Kidney (tissue), 13 donors: ENCODE measurements at regions not wholly inside any gene's neighbourhood (a gene's known extent, or its start where the extent isn't known, plus 50 kb on each side); places are given as distances from the start of the nearest gene placed in this dataset.
"Not testable (repeated sequence)": the region's sequence is repeated elsewhere in the genome, so short reads cannot be mapped to it uniquely, and the experiment has no call there.

Source experiments
- DNase-seq, 5 donors: peaks; one replicate each; pipeline ENCODE4 v3.0.0-alpha.2; 2013 to 2020
- FAIRE-seq: peaks from 2 replicates; lab custom pipeline; 2012; peaks lifted over from hg19 to GRCh38; lab: Jason Lieb, UNC
- H3K27ac ChIP-seq, 2 donors: one replicate each; pipeline ENCODE4 v1.7.0; 2013; ENCODE audit warnings: low read depth in 2 of 2, low read length in 2 of 2, inconsistent platforms in 1 of 2
- H3K27me3 ChIP-seq: one replicate; pipeline ENCODE4 v1.7.1; 2013; ENCODE audit warnings: low read length, inconsistent platforms; ENCODE audit not compliant: control insufficient read depth, insufficient read depth
- H3K36me3 ChIP-seq, 3 donors: one replicate each; pipeline versions ENCODE4 v1.7.0 to v1.7.1; 2013; ENCODE audit warnings: low read length in 3 of 3, control low read depth in 1 of 3, inconsistent platforms in 1 of 3; ENCODE audit not compliant: insufficient read depth in 3 of 3, control insufficient read depth in 2 of 3
- H3K4me1 ChIP-seq, 3 donors: one replicate each; pipeline versions ENCODE4 v1.7.0 to v1.7.1; 2013; ENCODE audit warnings: low read length in 3 of 3, inconsistent platforms in 1 of 3, low read depth in 1 of 3; ENCODE audit not compliant: control insufficient read depth in 2 of 3, insufficient read depth in 2 of 3
- H3K4me3 ChIP-seq, 3 donors: one replicate each; pipeline versions ENCODE4 v1.7.0 to v1.8.1; 2013; ENCODE audit warnings: low read length in 3 of 3, control low read depth in 1 of 3, inconsistent platforms in 1 of 3
- H3K9ac ChIP-seq, 3 donors: one replicate each; pipeline versions ENCODE4 v1.7.0 to v1.7.1; 2013; ENCODE audit warnings: low read length in 3 of 3, control low read depth in 1 of 3, inconsistent platforms in 1 of 3
- H3K9me3 ChIP-seq, 3 donors: one replicate each; pipeline versions ENCODE4 v1.7.0 to v1.7.1; 2013; ENCODE audit warnings: low read length in 3 of 3, control low read depth in 1 of 3, inconsistent platforms in 1 of 3; ENCODE audit not compliant: control insufficient read depth in 2 of 3, insufficient read depth in 1 of 3
- CTCF ChIP-seq: IDR thresholded peaks from 3 replicates; pipeline ENCODE4 v1.5.1; 2012; ENCODE audit warnings: mild to moderate bottlenecking, moderate library complexity, borderline replicate concordance; ENCODE audit not compliant: insufficient read depth; ENCODE audit errors: extremely low read depth
- intact Hi-C: fragments of 100-400 bp; cut with DNase I; formaldehyde crosslinking; loops from one replicate; pipeline ENCODE4 v1.11.1; 2022
- donor health status: control.
- donor health status: control.
- donor health status: control.
- donor health status: control.
- donor health status: control.
- donor health status: DM: yes; HTN: yes; CAD: no.
- donor health status: Normal renal cell carcinoma (clear cell type).

- H3K4me1 ChIP-seq: no peaks in the 10 kb centered on the region
- H3K27ac ChIP-seq: no peak overlapping the region
- no peak for TF ChIP-seq CTCF
- H3K4me3 ChIP-seq: no peak overlapping the region
- intact Hi-C loops: no loop called here
- no peaks in the 10 kb centered on the region for H3K9me3 ChIP-seq
- no peak overlapping the region for H3K9ac ChIP-seq
- H3K36me3 ChIP-seq: no peaks in the 10 kb centered on the region
- FAIRE-seq (no peak), DNase-seq (no peak)
- no peaks in the 10 kb centered on the region for H3K27me3 ChIP-seq
These were observed 377.2 kb downstream of the RAP2B start for GRCh38 chr3:153539263-153539662.

GRCh38 chr3:153545471-153545870, 383.4 kb downstream of the RAP2B start:
- H3K36me3 ChIP-seq: no peaks in the 10 kb centered on the region
- no peak for TF ChIP-seq CTCF
- no peak overlapping the region for H3K4me3 ChIP-seq
- no peaks in the 10 kb centered on the region for H3K4me1 ChIP-seq
- no peak overlapping the region for H3K27ac ChIP-seq
- H3K9ac ChIP-seq: no peak overlapping the region
- no peak for FAIRE-seq
- DNase-seq: no peak
- no peaks in the 10 kb centered on the region for H3K9me3 ChIP-seq
- H3K27me3 ChIP-seq: no peaks in the 10 kb centered on the region
- intact Hi-C loops: no loop called here

GRCh38 chr3:153547970-153548369, 385.9 kb downstream of the RAP2B start:
- no peak for FAIRE-seq

GRCh38 chr3:153549686-153550085, 387.7 kb downstream of the RAP2B start:
- H3K4me3 ChIP-seq, H3K4me1 ChIP-seq, H3K36me3 ChIP-seq, H3K27me3 ChIP-seq, H3K27ac ChIP-seq, H3K9ac ChIP-seq, intact Hi-C loops, FAIRE-seq, H3K9me3 ChIP-seq, DNase-seq: not testable (repeated sequence)

More at GRCh38 chr3:153547970-153548369, 385.9 kb downstream of the RAP2B start:
- no peaks in the 10 kb centered on the region for H3K36me3 ChIP-seq
- H3K27ac ChIP-seq: no peak overlapping the region
- H3K9ac ChIP-seq: no peak overlapping the region
- H3K4me1 ChIP-seq: no peaks in the 10 kb centered on the region
- TF ChIP-seq CTCF: no peak
- DNase-seq: no peak
- no peak overlapping the region for H3K4me3 ChIP-seq
- intact Hi-C loops: no loop called here
- H3K27me3 ChIP-seq: no peaks in the 10 kb centered on the region
- H3K9me3 ChIP-seq: no peaks in the 10 kb centered on the region
